ENCODE measurements at regions not wholly inside any gene's neighbourhood (a gene's known extent, or its start where the extent isn't known, plus 50 kb on each side); places are given as distances from the start of the nearest gene placed in this dataset.
"Not testable (repeated sequence)": the region's sequence is repeated elsewhere in the genome, so short reads cannot be mapped to it uniquely, and the experiment has no call there.

GRCh38 chr21:27070861-27071670 is 104.2 kb upstream of the ADAMTS5 start:
- no peak for DNase-seq (ENCODE audit: low spot score)

- DNase-seq (ENCODE audit: low spot score): no peak
Observed at GRCh38 chr21:27068811-27069210, 101.9 kb upstream of the ADAMTS5 start.

GRCh38 chr21:27067226-27067625 is 100.3 kb upstream of the ADAMTS5 start:
- DNase-seq (ENCODE audit: low spot score): no peak

GRCh38 chr21:27062443-27062842 is 95.6 kb upstream of the ADAMTS5 start:
- peak; percentile 40 for DNase-seq (ENCODE audit: low spot score)

GRCh38 chr21:27061770-27062169 is 94.9 kb upstream of the ADAMTS5 start:
- peak; percentile 38 for DNase-seq (ENCODE audit: low spot score)

- DNase-seq (ENCODE audit: low spot score): no peak
Observed at GRCh38 chr21:27060190-27060589, 93.3 kb upstream of the ADAMTS5 start.

GRCh38 chr21:27058673-27059605 is 92.1 kb upstream of the ADAMTS5 start:
- no peak for DNase-seq (ENCODE audit: low spot score)

GRCh38 chr21:27057997-27058396 is 91.1 kb upstream of the ADAMTS5 start:
- no peak for DNase-seq (ENCODE audit: low spot score)

GRCh38 chr21:27047658-27048314 is 80.9 kb upstream of the ADAMTS5 start:
- no peak for DNase-seq (ENCODE audit: low spot score)

- DNase-seq (ENCODE audit: low spot score): no peak
Observed at GRCh38 chr21:27047283-27047657, 80.4 kb upstream of the ADAMTS5 start.

- no peak for DNase-seq (ENCODE audit: low spot score)
Observed at GRCh38 chr21:27045281-27045985, 78.5 kb upstream of the ADAMTS5 start.

- no peak for DNase-seq (ENCODE audit: low spot score)
Observed at GRCh38 chr21:27043377-27043776, 76.5 kb upstream of the ADAMTS5 start.

- no peak for DNase-seq (ENCODE audit: low spot score)
Observed at GRCh38 chr21:27040738-27041469, 74.0 kb upstream of the ADAMTS5 start.

- DNase-seq (ENCODE audit: low spot score): peak; percentile 65
Observed at GRCh38 chr21:27036736-27037301, 69.9 kb upstream of the ADAMTS5 start.

GRCh38 chr21:27035791-27036190 is 68.9 kb upstream of the ADAMTS5 start:
- peak; percentile 95 for DNase-seq (ENCODE audit: low spot score)

- DNase-seq (ENCODE audit: low spot score): peak; percentile 54
Observed at GRCh38 chr21:27034796-27035195, 67.9 kb upstream of the ADAMTS5 start.

- DNase-seq (ENCODE audit: low spot score): peak; percentile 95
Observed at GRCh38 chr21:27033471-27033870, 66.6 kb upstream of the ADAMTS5 start.

- DNase-seq (ENCODE audit: low spot score): no peak
Observed at GRCh38 chr21:27026501-27026900, 59.6 kb upstream of the ADAMTS5 start.

GRCh38 chr21:27025708-27026107 is 58.8 kb upstream of the ADAMTS5 start:
- not testable (repeated sequence) for DNase-seq (ENCODE audit: low spot score)

GRCh38 chr21:27024971-27025370 is 58.1 kb upstream of the ADAMTS5 start:
- no peak for DNase-seq (ENCODE audit: low spot score)

GRCh38 chr21:27024301-27024700 is 57.4 kb upstream of the ADAMTS5 start:
- no peak for DNase-seq (ENCODE audit: low spot score)

All from cerebellar cortex (tissue), 1 donor.